ELF-1 (cell line): ENCODE measurements at regions not wholly inside any gene's neighbourhood (a gene's known extent, or its start where the extent isn't known, plus 50 kb on each side); places are given as distances from the start of the nearest gene placed in this dataset.

Source experiments
- DNase-seq: peaks from one replicate; pipeline ENCODE4 v3.0.0-alpha.2; 2016; ENCODE audit warnings: low read depth, low spot score

GRCh38 chr3:113096188-113096892 is 105.6 kb downstream of the GTPBP8 start:
- no peak for DNase-seq

- DNase-seq, result no peak
Observed at GRCh38 chr3:113097960-113098447, 107.2 kb downstream of the GTPBP8 start.

- no peak for DNase-seq
Observed at GRCh38 chr3:113100063-113100462, 109.3 kb downstream of the GTPBP8 start.

GRCh38 chr3:113103588-113103987 is 107.8 kb upstream of the BOC start:
- no peak for DNase-seq

GRCh38 chr3:113104357-113105092 is 106.8 kb upstream of the BOC start:
- no peak for DNase-seq

GRCh38 chr3:113105093-113105449 is 106.3 kb upstream of the BOC start:
- peak; percentile 64 for DNase-seq

GRCh38 chr3:113105966-113106660 is 105.2 kb upstream of the BOC start:
- DNase-seq, result no peak

GRCh38 chr3:113110267-113110666 is 101.1 kb upstream of the BOC start:
- no peak for DNase-seq

- peak; percentile 75 for DNase-seq
Observed at GRCh38 chr3:113111011-113111707, 100.2 kb upstream of the BOC start.

GRCh38 chr3:113113361-113113760 is 98.0 kb upstream of the BOC start:
- DNase-seq, result no peak

- DNase-seq, result no peak
Observed at GRCh38 chr3:113117511-113118234, 93.7 kb upstream of the BOC start.

GRCh38 chr3:113118336-113118735 is 93.0 kb upstream of the BOC start:
- DNase-seq, result no peak

- no peak for DNase-seq
Observed at GRCh38 chr3:113124256-113124830, 87.0 kb upstream of the BOC start.

GRCh38 chr3:113125951-113126350 is 85.4 kb upstream of the BOC start:
- DNase-seq, result no peak

GRCh38 chr3:113128386-113129015 is 82.9 kb upstream of the BOC start:
- no peak for DNase-seq

- no peak for DNase-seq
Observed at GRCh38 chr3:113129168-113129567, 82.2 kb upstream of the BOC start.

GRCh38 chr3:113132571-113132996 is 78.8 kb upstream of the BOC start:
- no peak for DNase-seq

- no peak for DNase-seq
Observed at GRCh38 chr3:113133140-113133539, 78.2 kb upstream of the BOC start.

GRCh38 chr3:113136071-113136470 is 75.3 kb upstream of the BOC start:
- no peak for DNase-seq

GRCh38 chr3:113136544-113136943 is 74.8 kb upstream of the BOC start:
- DNase-seq, result no peak
